Sigmoid colon (tissue), 4 donors: ENCODE measurements at regions not wholly inside any gene's neighbourhood (a gene's known extent, or its start where the extent isn't known, plus 50 kb on each side); places are given as distances from the start of the nearest gene placed in this dataset.

Source experiments
- CTCF ChIP-seq, 4 experiments: fragments of 450-650 bp in 3 of 4; fragments of 200-600 bp in 1 of 4; IDR thresholded peaks; one replicate each; pipeline ENCODE4 v1.5.1; 2016 to 2019; ENCODE audit warnings: antibody characterized with exemption in 4 of 4, mild to moderate bottlenecking in 3 of 4, moderate library complexity in 2 of 4
- EP300 ChIP-seq, 4 donors: sonication (generic); formaldehyde crosslinking; IDR thresholded peaks; one replicate each; pipeline ENCODE4 v1.6.1; 2017; ENCODE audit warnings: antibody characterized with exemption in 4 of 4

- TF ChIP-seq CTCF (IDR thresholded peaks at IDR 0.05) (no peak), EP300 (IDR thresholded peaks at IDR 0.05) (no peak)
Observed at GRCh38 chr12:58206876-58207275, 265.5 kb downstream of the ATP23 start.
